CD4-positive, alpha-beta T cell (primary cell): ENCODE measurements at regions not wholly inside any gene's neighbourhood (a gene's known extent, or its start where the extent isn't known, plus 50 kb on each side); places are given as distances from the start of the nearest gene placed in this dataset.

Experiments
- ATAC-seq: fragments of 200-7000 bp; cut with Tn5 transposase; one replicate; pipeline ENCODE4 v1.10.0; 2022; ENCODE audit warnings: mild to moderate bottlenecking; ENCODE audit not compliant: poor library complexity
- CTCF ChIA-PET: fragments of 350-600 bp; sonication (Branson Sonifier 250); formaldehyde crosslinking; loops from one replicate; lab custom pipeline; 2021; ENCODE audit warnings: antibody characterized with exemption, inconsistent platforms; lab: Charles Lee
- POLR2A ChIA-PET: fragments of 350-600 bp; sonication (Branson Sonifier 250); formaldehyde crosslinking; loops from one replicate; lab custom pipeline; 2021; ENCODE audit warnings: antibody characterized with exemption, inconsistent platforms; lab: Charles Lee
- DNase-seq, 14 experiments: peaks; one replicate each; pipeline ENCODE4 v3.0.0-alpha.2; 2013 to 2020; ENCODE audit warnings: mixed read lengths in 2 of 14
- H3K27ac ChIP-seq, 2 donors: one replicate each; pipeline versions ENCODE4 v1.5.1 to v1.7.0; 2013; ENCODE audit warnings: low read length in 2 of 2, low read depth in 1 of 2, mild to moderate bottlenecking in 1 of 2
- H3K27me3 ChIP-seq, 2 experiments: 1 replicate in 1 of 2; 2 replicates in 1 of 2; pipeline versions ENCODE4 v1.6.1 to v1.7.0; 2013; ENCODE audit warnings: low read length in 2 of 2, control low read depth in 1 of 2, mild to moderate bottlenecking in 1 of 2, moderate library complexity in 1 of 2; ENCODE audit not compliant: insufficient read depth in 2 of 2, control insufficient read depth in 1 of 2
- H3K36me3 ChIP-seq: one replicate; pipeline ENCODE4 v1.6.1; 2013; ENCODE audit warnings: low read length, control low read depth; ENCODE audit not compliant: insufficient read depth
- H3K4me1 ChIP-seq: one replicate; pipeline ENCODE4 v1.6.1; 2013; ENCODE audit warnings: low read length, control low read depth; ENCODE audit not compliant: insufficient read depth
- H3K4me3 ChIP-seq: one replicate; pipeline ENCODE4 v1.5.1; 2013; ENCODE audit warnings: mild to moderate bottlenecking, low read length, moderate library complexity
- H3K9me3 ChIP-seq, 2 experiments: 1 replicate in 1 of 2; 2 replicates in 1 of 2; pipeline versions ENCODE4 v1.6.1 to v1.7.0; 2013; ENCODE audit warnings: low read length in 2 of 2, mild to moderate bottlenecking in 2 of 2, control low read depth in 1 of 2, moderate library complexity in 1 of 2; ENCODE audit not compliant: control insufficient read depth in 1 of 2, insufficient read depth in 1 of 2
- H3K27ac Mint-ChIP-seq: one replicate; pipeline ENCODE4 v1.8.0; 2020; ENCODE audit warnings: mixed read lengths
- H3K27me3 Mint-ChIP-seq: one replicate; pipeline ENCODE4 v1.8.0; 2021; ENCODE audit warnings: mixed read lengths
- H3K36me3 Mint-ChIP-seq: one replicate; pipeline ENCODE4 v1.8.0; 2021; ENCODE audit warnings: low read depth, mixed read lengths
- H3K4me1 Mint-ChIP-seq: one replicate; pipeline ENCODE4 v1.8.0; 2021; ENCODE audit warnings: low read depth, mixed read lengths
- H3K4me3 Mint-ChIP-seq: one replicate; pipeline ENCODE4 v1.8.0; 2020; ENCODE audit warnings: mild to moderate bottlenecking, mixed read lengths
- H3K9me3 Mint-ChIP-seq: one replicate; pipeline ENCODE4 v1.8.0; 2020; ENCODE audit warnings: mixed read lengths
- intact Hi-C, 2 experiments: fragments of 100-400 bp; cut with DNase I in 1 of 2; cut with micrococcal nuclease in 1 of 2; formaldehyde crosslinking; loops; one replicate each; pipeline versions ENCODE4 v1.15.1 to v1.9.0; 2023 to 2025; cut with DNase I, micrococcal nuclease
- TF ChIP-seq, protein P1 (sequence below): fragments of 200-600 bp; IDR thresholded peaks from one replicate; pipeline ENCODE4 v1.8.0; 2022; ENCODE audit warnings: antibody characterized with exemption, mild to moderate bottlenecking

GRCh38 chr7:136055266-136055665, 78.1 kb upstream of the MTPN start:
- DNase-seq (no peak), ATAC-seq (no peak)
- ChIA-PET POLR2A (no interaction called here), CTCF (no interaction called here)
- no peaks in the 10 kb centered on the region for H3K4me1 Mint-ChIP-seq
- TF ChIP-seq, protein P1, sequence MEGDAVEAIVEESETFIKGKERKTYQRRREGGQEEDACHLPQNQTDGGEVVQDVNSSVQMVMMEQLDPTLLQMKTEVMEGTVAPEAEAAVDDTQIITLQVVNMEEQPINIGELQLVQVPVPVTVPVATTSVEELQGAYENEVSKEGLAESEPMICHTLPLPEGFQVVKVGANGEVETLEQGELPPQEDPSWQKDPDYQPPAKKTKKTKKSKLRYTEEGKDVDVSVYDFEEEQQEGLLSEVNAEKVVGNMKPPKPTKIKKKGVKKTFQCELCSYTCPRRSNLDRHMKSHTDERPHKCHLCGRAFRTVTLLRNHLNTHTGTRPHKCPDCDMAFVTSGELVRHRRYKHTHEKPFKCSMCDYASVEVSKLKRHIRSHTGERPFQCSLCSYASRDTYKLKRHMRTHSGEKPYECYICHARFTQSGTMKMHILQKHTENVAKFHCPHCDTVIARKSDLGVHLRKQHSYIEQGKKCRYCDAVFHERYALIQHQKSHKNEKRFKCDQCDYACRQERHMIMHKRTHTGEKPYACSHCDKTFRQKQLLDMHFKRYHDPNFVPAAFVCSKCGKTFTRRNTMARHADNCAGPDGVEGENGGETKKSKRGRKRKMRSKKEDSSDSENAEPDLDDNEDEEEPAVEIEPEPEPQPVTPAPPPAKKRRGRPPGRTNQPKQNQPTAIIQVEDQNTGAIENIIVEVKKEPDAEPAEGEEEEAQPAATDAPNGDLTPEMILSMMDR: no peak
- no peaks in the 10 kb centered on the region for H3K27me3 Mint-ChIP-seq
- no peak overlapping the region for H3K4me3 ChIP-seq
- H3K4me3 Mint-ChIP-seq: no peak overlapping the region
- intact Hi-C loops: no loop called here
- no peaks in the 10 kb centered on the region for H3K27me3 ChIP-seq
- no peaks in the 10 kb centered on the region for H3K9me3 ChIP-seq
- H3K4me1 ChIP-seq: no peaks in the 10 kb centered on the region
- H3K27ac Mint-ChIP-seq: no peak overlapping the region
- H3K9me3 Mint-ChIP-seq: no peaks in the 10 kb centered on the region
- no peaks in the 10 kb centered on the region for H3K36me3 ChIP-seq
- H3K27ac ChIP-seq: no peak overlapping the region
- H3K36me3 Mint-ChIP-seq: no peaks in the 10 kb centered on the region

- peaks cover 2% of the 10 kb centered on the region for H3K9me3 Mint-ChIP-seq
- no peaks in the 10 kb centered on the region for H3K36me3 ChIP-seq
- no peaks in the 10 kb centered on the region for H3K27me3 ChIP-seq
- ChIA-PET CTCF (no interaction called here), POLR2A (no interaction called here)
- TF ChIP-seq, protein P1: no peak
- no peaks in the 10 kb centered on the region for H3K4me1 ChIP-seq
- H3K4me1 Mint-ChIP-seq: no peaks in the 10 kb centered on the region
- H3K36me3 Mint-ChIP-seq: peaks cover 3% of the 10 kb centered on the region
- DNase-seq (no peak), ATAC-seq (no peak)
- intact Hi-C loops: no loop called here
- no peak overlapping the region for H3K27ac Mint-ChIP-seq
- no peak overlapping the region for H3K4me3 Mint-ChIP-seq
- H3K9me3 ChIP-seq: no peaks in the 10 kb centered on the region
- H3K27ac ChIP-seq: no peak overlapping the region
- no peak overlapping the region for H3K4me3 ChIP-seq
- no peaks in the 10 kb centered on the region for H3K27me3 Mint-ChIP-seq
Observed at GRCh38 chr7:136053689-136054485, 76.7 kb upstream of the MTPN start.

- H3K4me3 ChIP-seq: no peak overlapping the region
- no peaks in the 10 kb centered on the region for H3K27me3 ChIP-seq
- ATAC-seq (no peak), DNase-seq (no peak)
- TF ChIP-seq, protein P1: no peak
- Mint-ChIP-seq H3K27ac (no peak overlapping the region), H3K4me1 (no peaks in the 10 kb centered on the region), H3K36me3 (peaks cover 3% of the 10 kb centered on the region), H3K4me3 (no peak overlapping the region), H3K27me3 (no peaks in the 10 kb centered on the region), H3K9me3 (peaks cover 2% of the 10 kb centered on the region)
- H3K36me3 ChIP-seq: no peaks in the 10 kb centered on the region
- ChIA-PET CTCF (no interaction called here), POLR2A (no interaction called here)
- intact Hi-C loops: no loop called here
- H3K9me3 ChIP-seq: peaks cover 0 to 4% of the 10 kb centered on the region in 2 experiments
- no peaks in the 10 kb centered on the region for H3K4me1 ChIP-seq
- H3K27ac ChIP-seq: no peak overlapping the region
Observed at GRCh38 chr7:136051203-136051928, 74.2 kb upstream of the MTPN start.
